NCI-H1930 (cell line): ENCODE measurements at regions not wholly inside any gene's neighbourhood (a gene's known extent, or its start where the extent isn't known, plus 50 kb on each side); places are given as distances from the start of the nearest gene placed in this dataset.

Experiments
- DNase-seq, 2 experiments: peaks; one replicate each; lab custom pipeline; 2025; lab: John Stamatoyannopoulos, UW

- no peak for DNase-seq
Measured at GRCh38 chr3:80052271-80052670, 284.5 kb upstream of the ROBO1 start.

DNA sequence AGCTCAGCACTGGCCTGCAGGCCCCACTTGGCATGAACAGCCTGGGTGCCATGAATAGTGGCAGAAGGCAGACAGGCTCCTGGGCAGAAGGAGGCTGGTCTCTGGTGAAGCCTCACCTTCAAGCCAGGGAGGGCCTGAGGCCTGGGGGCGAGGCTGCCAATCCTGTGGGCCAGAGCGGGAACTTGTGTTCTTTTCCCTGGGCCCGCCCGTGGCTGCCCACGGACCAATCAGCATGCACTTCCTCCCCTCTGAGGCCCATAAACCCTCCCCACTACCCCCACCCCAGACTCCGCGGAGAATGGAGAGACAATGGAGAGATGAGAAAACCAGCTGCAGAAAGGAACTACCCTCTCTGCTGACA, 283.8 kb upstream of the ROBO1 start:
- no peak for DNase-seq

- no peak for DNase-seq
Measured at GRCh38 chr3:80050826-80051601, 283.2 kb upstream of the ROBO1 start.

DNA sequence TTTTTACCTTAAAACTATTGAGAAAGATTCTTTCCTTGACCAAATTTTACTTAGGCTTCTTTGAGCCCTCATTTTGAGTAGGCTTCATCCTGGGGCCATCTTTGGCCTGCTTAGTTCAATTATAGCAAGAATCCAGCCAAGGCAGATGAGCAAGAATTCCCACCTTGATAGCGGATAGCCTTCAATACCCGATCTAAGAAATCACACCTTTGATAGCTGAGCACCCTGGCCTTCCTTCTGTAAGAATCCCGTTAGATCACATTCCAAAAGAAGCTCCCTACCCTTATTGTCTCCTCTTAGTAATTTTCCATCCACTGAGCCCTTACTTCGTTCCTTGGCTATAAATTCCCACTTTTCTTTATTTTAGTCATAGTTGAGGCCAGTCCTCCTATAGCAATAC, 275.4 kb upstream of the ROBO1 start:
- DNase-seq, result no peak

DNA sequence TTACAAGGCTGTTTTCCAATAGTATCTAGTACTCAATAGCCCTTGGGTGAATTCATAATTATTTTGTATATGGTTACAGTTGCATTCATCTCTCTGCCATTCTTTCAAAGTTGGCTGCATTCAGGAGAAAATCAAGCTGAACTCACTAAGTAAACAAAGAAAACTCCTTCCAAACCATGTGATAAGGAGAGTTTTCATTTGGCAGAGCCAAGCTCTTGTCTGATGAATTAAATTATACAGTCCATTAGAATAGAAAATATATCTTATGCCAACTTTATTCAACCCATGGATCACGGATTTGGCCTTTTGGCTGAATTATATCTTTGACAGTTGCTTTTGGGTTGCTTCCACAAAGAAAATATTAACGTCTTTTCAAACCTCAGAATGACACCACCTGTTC, 272.3 kb upstream of the ROBO1 start:
- DNase-seq, result no peak

- DNase-seq, result no peak
Measured at GRCh38 chr3:80036176-80036575, 268.4 kb upstream of the ROBO1 start.

DNA sequence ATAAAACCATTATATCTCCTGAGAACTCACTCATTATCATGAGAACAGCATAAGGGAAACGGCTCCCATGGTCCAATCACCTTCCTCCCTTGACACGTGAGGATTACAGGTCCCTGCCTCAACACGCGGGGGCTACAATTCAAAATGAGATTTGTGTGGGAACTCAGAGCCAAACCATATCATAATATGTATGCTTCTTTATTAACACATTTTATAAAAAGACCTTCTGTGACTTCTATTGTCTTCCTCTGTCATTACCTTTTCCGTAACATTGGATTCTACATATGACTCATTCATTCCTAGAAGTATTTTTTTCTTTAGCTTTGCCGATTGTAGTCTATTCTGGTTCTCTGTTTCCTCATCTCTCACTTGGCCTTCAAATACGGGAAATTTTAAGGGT, 267.2 kb upstream of the ROBO1 start:
- DNase-seq, result no peak

GRCh38 chr3:80023010-80023409, 255.2 kb upstream of the ROBO1 start:
- DNase-seq, result no peak

- no peak for DNase-seq
Measured at GRCh38 chr3:80018375-80018774, 250.6 kb upstream of the ROBO1 start.

- DNase-seq, result no peak
Measured at GRCh38 chr3:80017369-80017768, 249.6 kb upstream of the ROBO1 start.

DNA sequence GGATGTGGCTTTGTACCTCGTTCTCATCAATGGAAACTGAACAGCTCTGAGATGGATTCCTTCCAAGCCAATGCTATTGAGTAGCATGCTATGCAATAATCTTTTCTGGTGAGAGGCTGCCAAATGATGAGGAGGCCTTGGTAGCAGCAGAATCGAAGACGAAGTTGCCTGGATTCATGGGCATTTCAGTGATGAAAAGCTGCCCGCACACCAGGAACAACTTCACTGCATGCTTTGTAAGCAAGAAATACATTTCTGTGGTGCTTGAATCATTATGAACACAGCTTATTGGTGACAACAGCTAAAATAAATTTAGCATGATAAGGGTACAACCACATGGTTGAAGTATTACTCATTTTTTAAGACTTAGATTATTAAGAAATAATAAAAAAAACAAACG, 246.8 kb upstream of the ROBO1 start:
- no peak for DNase-seq

DNA sequence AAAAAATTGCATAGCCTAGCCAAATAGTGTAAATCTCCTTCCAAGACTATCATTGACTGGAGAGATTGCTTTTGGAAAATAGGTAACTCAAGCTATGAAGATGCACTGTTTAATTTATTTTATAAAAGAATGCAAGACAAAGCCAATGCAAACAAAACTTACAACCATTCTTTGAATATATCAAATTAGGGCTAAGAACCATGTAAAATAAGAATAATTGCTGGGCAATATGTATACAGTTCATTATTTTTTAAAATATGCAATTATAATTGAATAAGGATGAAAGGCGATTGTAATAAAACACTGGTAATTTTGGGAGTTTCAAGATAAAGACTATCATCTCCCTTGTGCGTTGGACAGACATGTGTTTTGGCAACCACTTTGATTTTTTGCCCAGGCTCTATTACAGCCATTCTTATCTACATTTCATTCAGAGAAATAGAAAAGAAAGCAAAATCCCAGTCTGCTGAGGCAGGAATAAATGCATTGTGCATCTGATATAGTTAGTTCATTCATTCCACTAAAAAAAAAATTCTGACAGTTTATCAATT, 242.3 kb upstream of the ROBO1 start:
- no peak for DNase-seq

- DNase-seq, result no peak
Measured at GRCh38 chr3:80007522-80007921, 239.7 kb upstream of the ROBO1 start.

DNA sequence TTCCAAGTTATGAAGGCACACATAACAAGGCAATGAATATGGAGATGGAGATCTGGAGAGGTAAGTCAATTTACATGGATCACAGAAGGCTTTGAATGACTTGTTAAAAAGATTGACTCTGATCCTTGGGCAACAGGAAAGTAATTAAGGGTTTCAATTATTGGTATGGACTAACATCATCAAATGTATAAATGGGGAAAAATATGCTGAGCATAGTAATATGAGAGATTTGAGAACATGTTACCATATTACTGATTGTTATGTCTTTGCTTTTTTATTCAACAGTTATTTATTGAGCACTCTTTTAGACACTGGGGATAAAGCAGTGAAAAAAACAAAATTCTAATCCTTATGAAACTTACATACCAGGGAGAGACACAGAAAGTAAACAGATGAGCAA, 238.5 kb upstream of the ROBO1 start:
- no peak for DNase-seq

DNA sequence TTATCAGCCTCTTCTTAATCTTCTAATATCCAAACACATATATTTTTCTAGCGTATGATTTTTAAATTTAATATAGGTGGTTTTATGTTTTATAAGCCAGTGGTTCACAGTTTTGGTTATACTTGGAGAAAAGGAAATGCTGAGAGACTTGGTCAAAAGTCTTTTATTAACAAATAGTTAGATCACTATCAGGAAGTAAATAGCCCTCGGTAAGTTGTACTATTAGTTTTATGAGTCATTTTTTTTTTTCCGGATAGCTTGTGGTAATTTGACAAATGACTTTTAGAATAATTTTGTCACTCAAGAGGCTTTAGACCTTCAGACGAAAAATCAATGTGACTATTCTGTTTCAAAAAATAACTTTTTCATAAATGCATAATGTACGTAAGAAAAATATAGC, 232.2 kb upstream of the ROBO1 start:
- no peak for DNase-seq

DNA sequence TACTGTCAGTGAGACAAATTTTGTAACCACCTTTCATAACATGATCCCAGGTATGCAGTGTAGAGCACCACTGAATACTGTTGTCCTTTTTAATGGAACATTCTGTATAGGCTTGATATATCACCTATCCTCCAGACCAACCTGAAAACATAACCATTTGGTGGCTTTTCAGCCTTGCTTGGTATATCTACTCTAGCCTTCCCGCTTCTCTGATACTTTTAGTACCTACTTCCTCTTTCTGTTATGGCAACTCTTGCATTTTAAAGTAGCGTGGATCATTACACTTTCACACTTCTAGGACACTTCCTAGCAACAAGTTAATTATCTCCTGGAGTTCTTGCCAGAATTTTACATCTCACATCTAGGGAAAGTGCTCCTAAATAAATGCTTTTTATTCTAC, 226.6 kb upstream of the ROBO1 start:
- no peak for DNase-seq

DNA sequence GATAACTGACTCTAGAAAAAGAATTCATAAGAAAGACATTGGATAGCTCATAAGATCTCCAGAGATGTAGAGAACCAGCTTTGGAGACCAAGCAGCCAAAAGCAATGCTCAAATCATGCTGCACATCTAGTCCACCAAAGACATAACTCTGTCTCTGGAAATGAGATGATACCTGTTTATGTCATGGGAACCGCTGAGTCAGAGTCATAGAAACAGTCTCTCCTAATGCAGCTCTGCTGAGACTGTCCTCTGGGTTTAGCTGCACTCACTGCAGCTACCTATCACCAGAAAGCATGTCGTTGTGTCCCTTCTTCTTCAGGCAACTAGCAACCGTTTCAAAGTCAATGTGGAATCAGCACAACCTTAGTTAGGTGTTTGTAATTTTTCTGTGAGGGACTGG, 218.5 kb upstream of the ROBO1 start:
- DNase-seq, result no peak

DNA sequence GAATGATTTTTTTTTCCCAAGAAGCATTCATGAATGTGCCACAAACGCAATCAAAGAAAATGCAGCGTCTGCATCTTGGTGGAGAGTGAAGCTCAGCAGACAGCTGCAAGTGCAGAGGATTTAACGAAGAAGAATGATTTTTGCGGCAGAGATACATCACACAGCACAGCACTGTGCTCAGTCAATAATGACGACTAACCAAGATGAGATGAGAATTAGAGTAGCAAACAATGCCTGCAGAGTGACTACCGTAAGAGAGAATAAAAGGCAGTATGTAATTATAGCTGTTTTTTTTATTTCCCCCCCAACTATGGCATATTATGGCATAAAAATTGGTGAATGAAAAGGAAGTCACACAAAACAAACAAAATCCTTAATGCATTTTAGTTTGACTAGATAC, 218.0 kb upstream of the ROBO1 start:
- DNase-seq, result no peak

- DNase-seq, result no peak
Measured at GRCh38 chr3:79983118-79983517, 215.3 kb upstream of the ROBO1 start.

- DNase-seq, result no peak
Measured at GRCh38 chr3:79979990-79980389, 212.2 kb upstream of the ROBO1 start.

- no peak for DNase-seq
Measured at GRCh38 chr3:79976466-79976865, 208.7 kb upstream of the ROBO1 start.

GRCh38 chr3:79973917-79974595, 206.3 kb upstream of the ROBO1 start:
- DNase-seq, result no peak

- DNase-seq, result no peak
Measured at GRCh38 chr3:79973482-79973881, 205.7 kb upstream of the ROBO1 start.

DNA sequence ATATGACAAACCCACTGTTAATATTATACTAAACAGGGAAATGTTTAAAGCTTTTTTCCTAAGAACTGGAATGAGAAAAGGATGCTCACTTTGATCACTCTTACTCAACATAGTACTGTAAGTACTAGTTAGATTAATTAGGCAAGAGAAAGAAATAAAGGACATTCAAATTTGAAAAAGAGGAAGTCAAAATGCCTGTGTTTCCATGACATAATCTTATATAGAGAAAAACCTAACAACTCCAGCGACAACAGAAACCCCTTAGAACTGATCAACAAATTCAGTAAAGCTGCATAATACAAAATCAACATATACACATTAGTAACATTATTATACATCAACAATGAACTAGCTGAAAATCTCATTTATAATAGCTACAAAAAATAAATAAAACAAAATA, 200.6 kb upstream of the ROBO1 start:
- DNase-seq, result no peak
